IPS-18a (cell line): ENCODE measurements at regions not wholly inside any gene's neighbourhood (a gene's known extent, or its start where the extent isn't known, plus 50 kb on each side); places are given as distances from the start of the nearest gene placed in this dataset.
A peak's percentile ranks its signal among the peaks of the same experiment; 100 is the strongest.
"Not testable (repeated sequence)": the region's sequence is repeated elsewhere in the genome, so short reads cannot be mapped to it uniquely, and the experiment has no call there.

Source experiments
- H3K27ac ChIP-seq: one replicate; pipeline ENCODE4 v1.5.1; 2013; ENCODE audit warnings: low read length
- H3K27me3 ChIP-seq: one replicate; pipeline ENCODE4 v1.6.1; 2013; ENCODE audit warnings: mild to moderate bottlenecking, low read length; ENCODE audit not compliant: control insufficient read depth, insufficient read depth
- H3K36me3 ChIP-seq: one replicate; pipeline ENCODE4 v1.6.1; 2013; ENCODE audit warnings: low read depth, low read length; ENCODE audit not compliant: control insufficient read depth
- H3K4me1 ChIP-seq: one replicate; pipeline ENCODE4 v1.6.1; 2013; ENCODE audit warnings: low read depth, low read length; ENCODE audit not compliant: control insufficient read depth
- H3K4me3 ChIP-seq: one replicate; pipeline ENCODE4 v1.5.1; 2013; ENCODE audit warnings: low read length
- H3K9ac ChIP-seq: one replicate; pipeline ENCODE4 v1.6.1; 2013; ENCODE audit warnings: mild to moderate bottlenecking, low read length, moderate library complexity
- H3K9me3 ChIP-seq: one replicate; pipeline ENCODE4 v1.6.1; 2013; ENCODE audit warnings: low read depth, low read length; ENCODE audit not compliant: control insufficient read depth

- Histone ChIP-seq H3K9ac (no peak overlapping the region), H3K4me3 (no peak overlapping the region), H3K9me3 (no peaks in the 10 kb centered on the region), H3K27me3 (no peaks in the 10 kb centered on the region), H3K36me3 (no peaks in the 10 kb centered on the region), H3K27ac (no peak overlapping the region), H3K4me1 (no peaks in the 10 kb centered on the region)
Observed at GRCh38 chr6:12348530-12349511, 58.7 kb downstream of the EDN1 start.

GRCh38 chr6:12350644-12351170 is 60.5 kb downstream of the EDN1 start:
- Histone ChIP-seq H3K27me3 (no peaks in the 10 kb centered on the region), H3K36me3 (no peaks in the 10 kb centered on the region), H3K9me3 (no peaks in the 10 kb centered on the region), H3K4me3 (no peak overlapping the region), H3K9ac (no peak overlapping the region), H3K4me1 (peaks cover 12% of the 10 kb centered on the region), H3K27ac (no peak overlapping the region)

DNA sequence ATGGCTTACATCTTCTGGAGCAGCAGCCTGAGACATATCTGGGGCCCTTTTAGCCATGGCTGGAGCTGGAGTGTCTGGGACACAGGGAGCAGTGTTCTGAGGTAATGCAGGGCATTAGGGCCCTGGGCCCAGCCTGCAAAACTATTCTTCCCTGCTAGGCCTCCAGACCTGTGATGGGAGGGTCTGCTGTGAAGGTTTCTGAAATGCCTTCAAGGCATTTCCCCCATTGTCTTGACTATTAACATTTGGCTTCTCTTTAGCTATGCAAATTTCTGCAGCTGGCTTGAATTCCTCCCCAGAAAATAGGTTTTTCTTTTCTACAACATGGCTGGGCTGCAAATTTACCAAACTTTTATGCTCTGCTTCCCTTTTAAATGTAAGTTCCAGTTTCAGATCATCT is 61.5 kb downstream of the EDN1 start:
- H3K36me3 ChIP-seq: no peaks in the 10 kb centered on the region
- no peak overlapping the region for H3K27ac ChIP-seq
- H3K9ac ChIP-seq: no peak overlapping the region
- H3K27me3 ChIP-seq: no peaks in the 10 kb centered on the region
- no peaks in the 10 kb centered on the region for H3K9me3 ChIP-seq
- peak overlapping the region; percentile 1 for H3K4me3 ChIP-seq
- H3K4me1 ChIP-seq: peaks cover 12% of the 10 kb centered on the region

- H3K27me3 ChIP-seq: no peaks in the 10 kb centered on the region
- H3K9ac ChIP-seq: no peak overlapping the region
- peaks cover 12% of the 10 kb centered on the region for H3K4me1 ChIP-seq
- no peaks in the 10 kb centered on the region for H3K36me3 ChIP-seq
- no peak overlapping the region for H3K4me3 ChIP-seq
- peak overlapping the region; percentile 15 for H3K27ac ChIP-seq
- no peaks in the 10 kb centered on the region for H3K9me3 ChIP-seq
Observed at GRCh38 chr6:12353731-12354130, 63.6 kb downstream of the EDN1 start.

GRCh38 chr6:12354499-12354898 is 64.3 kb downstream of the EDN1 start:
- Histone ChIP-seq H3K27ac (no peak overlapping the region), H3K4me1 (peaks cover 12% of the 10 kb centered on the region), H3K27me3 (no peaks in the 10 kb centered on the region)

DNA sequence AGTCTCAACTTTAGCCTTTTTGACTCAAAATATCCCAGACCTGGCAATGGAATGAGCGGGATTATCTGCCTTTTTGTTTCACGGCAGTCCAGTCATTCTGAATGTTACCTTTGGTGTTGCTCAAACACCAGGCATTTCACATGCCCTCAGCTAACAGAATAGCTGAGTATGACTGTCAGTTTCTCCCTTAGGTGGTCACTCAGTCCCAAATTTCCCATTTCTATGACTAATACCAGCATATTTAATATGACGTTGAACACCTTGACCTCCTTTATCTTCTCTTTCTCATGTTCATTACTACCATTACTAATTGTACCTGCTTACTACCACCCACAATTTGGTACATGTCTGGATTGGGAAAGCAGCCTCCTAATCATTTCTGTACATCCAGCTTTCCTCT is 65.2 kb downstream of the EDN1 start:
- H3K9me3 ChIP-seq: no peaks in the 10 kb centered on the region
- peaks cover 12% of the 10 kb centered on the region for H3K4me1 ChIP-seq
- no peak overlapping the region for H3K27ac ChIP-seq
- H3K27me3 ChIP-seq: no peaks in the 10 kb centered on the region
- H3K4me3 ChIP-seq: no peak overlapping the region
- no peaks in the 10 kb centered on the region for H3K36me3 ChIP-seq
- H3K9ac ChIP-seq: no peak overlapping the region

More at GRCh38 chr6:12354499-12354898, 64.3 kb downstream of the EDN1 start:
- H3K9me3 ChIP-seq: no peaks in the 10 kb centered on the region
- no peaks in the 10 kb centered on the region for H3K36me3 ChIP-seq
- H3K4me3 ChIP-seq: no peak overlapping the region
- H3K9ac ChIP-seq: no peak overlapping the region

- Histone ChIP-seq H3K4me3 (no peak overlapping the region), H3K27ac (no peak overlapping the region), H3K9ac (no peak overlapping the region), H3K9me3 (no peaks in the 10 kb centered on the region), H3K4me1 (peaks cover 12% of the 10 kb centered on the region), H3K36me3 (no peaks in the 10 kb centered on the region), H3K27me3 (no peaks in the 10 kb centered on the region)
Observed at GRCh38 chr6:12356431-12356830, 66.3 kb downstream of the EDN1 start.

- Histone ChIP-seq H3K36me3 (no peaks in the 10 kb centered on the region), H3K4me1 (peaks cover 12% of the 10 kb centered on the region), H3K9ac (no peak overlapping the region), H3K27me3 (no peaks in the 10 kb centered on the region), H3K27ac (no peak overlapping the region), H3K9me3 (no peaks in the 10 kb centered on the region), H3K4me3 (no peak overlapping the region)
Observed at GRCh38 chr6:12356983-12357972, 67.1 kb downstream of the EDN1 start.

- no peak overlapping the region for H3K27ac ChIP-seq
- H3K27me3 ChIP-seq: no peaks in the 10 kb centered on the region
- peaks cover 12% of the 10 kb centered on the region for H3K4me1 ChIP-seq
- no peak overlapping the region for H3K9ac ChIP-seq
- no peak overlapping the region for H3K4me3 ChIP-seq
- H3K9me3 ChIP-seq: no peaks in the 10 kb centered on the region
- no peaks in the 10 kb centered on the region for H3K36me3 ChIP-seq
Observed at GRCh38 chr6:12359036-12359435, 68.9 kb downstream of the EDN1 start.

DNA sequence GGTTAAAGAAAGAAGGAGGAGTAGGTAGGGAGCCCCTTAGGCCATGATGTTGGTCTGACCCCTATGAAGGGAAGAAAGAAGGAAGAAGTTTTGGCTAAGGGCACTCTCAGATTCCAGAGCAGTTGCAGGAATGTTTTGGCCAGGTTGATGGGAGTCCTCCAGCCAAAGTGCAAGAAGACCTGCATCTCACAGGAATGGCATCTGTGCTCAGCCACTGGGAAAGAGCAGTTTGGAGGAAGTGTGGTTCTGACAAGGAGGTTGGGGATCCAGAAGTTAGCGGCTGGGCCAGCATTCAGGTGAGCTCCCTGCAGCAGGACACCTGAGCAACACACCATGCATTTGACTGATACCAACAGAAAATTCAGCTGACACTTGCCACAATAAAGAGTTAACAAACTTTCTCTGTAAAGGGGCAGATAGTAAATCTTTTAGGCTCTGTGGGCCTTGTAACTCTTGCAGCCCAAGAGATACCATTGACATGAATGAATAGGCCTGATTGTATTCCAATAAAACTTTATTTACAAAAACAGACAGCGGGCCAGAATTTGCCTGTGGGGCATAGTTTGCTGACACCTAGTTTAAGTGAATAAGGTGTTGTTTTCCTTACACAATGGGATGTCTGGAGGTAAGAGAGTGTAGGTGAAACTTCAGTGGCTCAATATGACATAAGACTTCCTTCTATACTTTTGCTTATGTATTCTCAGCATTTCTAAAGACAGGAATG is 71.0 kb downstream of the EDN1 start:
- peaks cover 11% of the 10 kb centered on the region for H3K4me1 ChIP-seq
- no peak overlapping the region for H3K9ac ChIP-seq
- H3K27ac ChIP-seq: no peak overlapping the region
- H3K36me3 ChIP-seq: no peaks in the 10 kb centered on the region
- H3K9me3 ChIP-seq: no peaks in the 10 kb centered on the region
- H3K4me3 ChIP-seq: no peak overlapping the region
- no peaks in the 10 kb centered on the region for H3K27me3 ChIP-seq

- not testable (repeated sequence) for H3K27ac ChIP-seq, H3K27me3 ChIP-seq, H3K9ac ChIP-seq, H3K36me3 ChIP-seq, H3K4me3 ChIP-seq, H3K9me3 ChIP-seq
- peaks cover 11% of the 10 kb centered on the region for H3K4me1 ChIP-seq
Observed at GRCh38 chr6:12363277-12363650, 73.1 kb downstream of the EDN1 start.
